ENCODE measurements at regions not wholly inside any gene's neighbourhood (a gene's known extent, or its start where the extent isn't known, plus 50 kb on each side); places are given as distances from the start of the nearest gene placed in this dataset.

- DNase-seq (ENCODE audit: low spot score): no peak
- TF ChIP-seq CTCF (IDR thresholded peaks at IDR 0.05; ENCODE audit: extremely low read depth, missing control alignments): no peak
Measured at GRCh38 chr1:55316502-55316901, 101.3 kb upstream of the USP24 start.

GRCh38 chr1:55315552-55315951 is 100.4 kb upstream of the USP24 start:
- TF ChIP-seq CTCF (IDR thresholded peaks at IDR 0.05; ENCODE audit: extremely low read depth, missing control alignments): no peak
- no peak for DNase-seq (ENCODE audit: low spot score)

DNA sequence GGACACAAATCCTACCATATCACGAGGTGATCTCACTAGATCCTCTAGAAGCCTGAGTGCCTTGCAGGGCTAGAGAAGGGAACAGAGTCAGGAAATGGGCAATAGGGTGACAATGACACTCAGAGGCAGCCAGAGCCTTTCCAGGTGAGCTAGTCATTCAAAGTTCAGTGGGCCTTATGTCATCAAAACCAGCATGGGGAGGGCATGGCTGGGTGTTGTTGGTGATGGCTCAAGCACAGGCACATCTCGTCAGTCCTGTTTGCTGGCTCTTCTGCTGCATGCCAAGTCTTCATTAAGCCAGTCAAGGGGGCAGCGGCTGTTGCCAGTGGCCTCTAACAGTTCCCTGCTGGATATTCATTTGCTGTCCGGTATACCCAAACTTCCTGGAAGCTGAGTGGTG is 99.6 kb upstream of the USP24 start:
- TF ChIP-seq CTCF (IDR thresholded peaks at IDR 0.05; ENCODE audit: extremely low read depth, missing control alignments): no peak
- DNase-seq (ENCODE audit: low spot score): no peak

DNA sequence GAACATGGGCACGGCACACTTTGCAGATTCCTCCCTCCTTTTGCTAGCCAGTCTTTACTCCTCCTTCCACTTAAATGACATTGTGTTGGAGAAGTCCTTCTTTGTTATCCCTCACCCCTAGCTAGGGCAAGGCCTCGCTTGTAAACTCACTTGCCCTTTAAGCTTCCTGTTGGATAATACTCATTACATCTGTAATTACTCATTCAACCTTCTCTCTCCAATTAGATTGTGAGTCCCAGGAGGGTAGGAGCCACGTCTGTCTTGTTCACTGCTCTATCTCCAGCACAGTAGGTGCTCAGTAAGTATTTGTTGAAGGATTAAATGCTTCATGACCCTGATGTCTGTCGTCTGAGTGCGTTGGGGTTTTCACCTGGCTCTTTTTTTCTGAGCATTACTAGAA is 98.7 kb upstream of the USP24 start:
- no peak for DNase-seq (ENCODE audit: low spot score)
- TF ChIP-seq CTCF (IDR thresholded peaks at IDR 0.05; ENCODE audit: extremely low read depth, missing control alignments): no peak

DNA sequence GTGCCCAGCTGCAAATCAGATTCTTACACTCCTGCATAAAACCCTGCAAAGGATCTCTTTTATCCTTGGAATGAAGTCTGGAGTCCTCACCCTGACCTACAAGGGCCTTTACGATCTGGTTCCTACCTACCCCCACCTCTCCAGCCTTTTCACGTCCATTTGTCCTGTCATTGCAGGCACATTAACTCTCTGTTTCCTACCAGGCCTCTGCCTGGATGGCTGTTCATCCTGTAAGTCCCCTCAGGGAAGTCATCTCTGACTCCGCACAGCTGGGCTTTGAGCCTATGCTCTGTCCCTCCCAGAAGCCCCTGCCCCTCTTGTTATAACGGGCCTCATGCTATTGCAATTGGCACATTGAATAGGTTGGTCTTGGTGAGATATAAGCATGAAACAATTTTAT is 96.8 kb upstream of the USP24 start:
- DNase-seq (ENCODE audit: low spot score): no peak
- no peak for TF ChIP-seq CTCF (IDR thresholded peaks at IDR 0.05; ENCODE audit: extremely low read depth, missing control alignments)

GRCh38 chr1:55311057-55311641 is 96.0 kb upstream of the USP24 start:
- no peak for DNase-seq (ENCODE audit: low spot score)
- TF ChIP-seq CTCF (IDR thresholded peaks at IDR 0.05; ENCODE audit: extremely low read depth, missing control alignments): no peak

- no peak for TF ChIP-seq CTCF (IDR thresholded peaks at IDR 0.05; ENCODE audit: extremely low read depth, missing control alignments)
- DNase-seq (ENCODE audit: low spot score): no peak
Measured at GRCh38 chr1:55310505-55310971, 95.4 kb upstream of the USP24 start.

All from GM20000 (cell line).